G401.6 (cell line): ENCODE measurements at regions not wholly inside any gene's neighbourhood (a gene's known extent, or its start where the extent isn't known, plus 50 kb on each side); places are given as distances from the start of the nearest gene placed in this dataset.
"Not testable (repeated sequence)": the region's sequence is repeated elsewhere in the genome, so short reads cannot be mapped to it uniquely, and the experiment has no call there.

Source experiments
- FAIRE-seq: peaks from 2 replicates; lab custom pipeline; 2012; peaks lifted over from hg19 to GRCh38; lab: Jason Lieb, UNC

GRCh38 chr22:23379540-23380229 lies 199.4 kb downstream of the BCR start:
- not testable (repeated sequence) for FAIRE-seq

DNA sequence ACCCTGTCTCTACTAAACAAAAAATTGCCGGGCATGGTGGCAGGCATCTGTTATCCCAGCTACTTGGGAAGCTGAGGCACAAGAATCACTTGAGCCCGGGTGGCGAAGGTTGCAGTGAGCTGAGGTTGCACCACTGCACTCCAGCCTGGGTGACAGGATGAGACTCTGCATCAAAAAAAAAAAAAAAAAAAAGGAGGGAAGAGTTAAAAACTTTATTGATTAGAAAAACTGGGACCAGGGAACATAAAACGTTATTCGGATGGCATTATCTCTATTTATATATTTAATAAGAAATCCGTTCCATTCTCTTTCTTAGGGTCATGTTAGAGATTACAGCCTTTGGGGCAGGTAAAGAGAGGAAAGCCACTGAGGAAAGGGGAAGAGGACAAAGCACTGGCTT lies 197.5 kb downstream of the BCR start:
- FAIRE-seq, result no peak

GRCh38 chr22:23376256-23376655 lies 195.9 kb downstream of the BCR start:
- no peak for FAIRE-seq

DNA sequence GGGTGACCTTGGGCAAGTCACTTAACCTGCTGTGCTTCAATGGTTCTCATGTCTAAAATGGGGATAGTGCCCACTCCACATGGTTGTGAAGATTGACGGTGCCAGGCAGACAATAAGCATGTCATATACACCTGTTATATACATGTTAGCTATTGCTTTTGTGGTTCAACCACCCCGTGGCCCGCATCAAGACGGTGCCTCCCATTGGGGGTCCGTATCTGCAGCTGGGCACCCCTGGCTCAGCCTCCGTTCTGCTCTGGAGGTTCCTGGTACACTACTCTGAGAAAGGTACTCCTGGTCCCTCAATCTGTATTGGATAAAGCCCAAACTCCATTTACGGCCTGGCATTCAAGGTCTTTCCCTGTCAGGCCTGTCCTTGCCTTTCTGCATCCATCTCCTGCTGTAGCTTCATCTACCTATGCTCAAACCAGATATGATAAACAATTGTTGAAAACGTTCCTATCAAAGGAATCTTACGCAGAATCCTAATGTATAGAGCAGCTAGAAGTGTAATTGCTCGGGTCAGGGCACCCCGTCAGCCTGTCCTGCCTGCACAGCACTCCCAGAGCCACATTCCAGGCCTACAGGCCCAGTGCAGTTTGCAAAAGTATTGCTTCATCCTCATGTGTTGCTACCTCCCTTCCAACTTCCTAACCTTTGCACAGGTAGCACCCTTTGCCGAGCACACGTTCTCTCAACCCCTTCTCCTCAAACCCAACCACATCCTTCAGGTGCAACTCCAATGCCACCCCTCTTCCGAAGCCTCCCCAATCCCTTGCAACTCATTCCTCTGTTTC lies 194.9 kb downstream of the BCR start:
- no peak for FAIRE-seq

GRCh38 chr22:23373601-23374000 lies 193.3 kb downstream of the BCR start:
- no peak for FAIRE-seq

GRCh38 chr22:23370251-23370650 lies 189.9 kb downstream of the BCR start:
- no peak for FAIRE-seq

- no peak for FAIRE-seq
These were observed 188.9 kb downstream of the BCR start for GRCh38 chr22:23369054-23369685.
